Keratinocyte (primary cell): ENCODE measurements at regions not wholly inside any gene's neighbourhood (a gene's known extent, or its start where the extent isn't known, plus 50 kb on each side); places are given as distances from the start of the nearest gene placed in this dataset.

Experiments
- CTCF ChIP-seq, 3 experiments: IDR thresholded peaks in 1 of 3; conservative IDR thresholded peaks in 1 of 3; optimal IDR thresholded peaks in 1 of 3; 2 replicates in 2 of 3; 3 replicates in 1 of 3; pipeline versions ENCODE3 to v1.5.1; 2011; ENCODE audit warnings: low read length in 3 of 3, mild to moderate bottlenecking in 3 of 3, moderate library complexity in 2 of 3, control low read depth in 1 of 3, inconsistent platforms in 1 of 3; ENCODE audit not compliant: insufficient read depth in 2 of 3; ENCODE audit errors: extremely low read depth in 1 of 3
- EZH2 ChIP-seq: IDR thresholded peaks from one replicate; pipeline ENCODE4 v1.6.1; 2012; ENCODE audit warnings: inconsistent platforms, mild to moderate bottlenecking, low read length, moderate library complexity

DNA sequence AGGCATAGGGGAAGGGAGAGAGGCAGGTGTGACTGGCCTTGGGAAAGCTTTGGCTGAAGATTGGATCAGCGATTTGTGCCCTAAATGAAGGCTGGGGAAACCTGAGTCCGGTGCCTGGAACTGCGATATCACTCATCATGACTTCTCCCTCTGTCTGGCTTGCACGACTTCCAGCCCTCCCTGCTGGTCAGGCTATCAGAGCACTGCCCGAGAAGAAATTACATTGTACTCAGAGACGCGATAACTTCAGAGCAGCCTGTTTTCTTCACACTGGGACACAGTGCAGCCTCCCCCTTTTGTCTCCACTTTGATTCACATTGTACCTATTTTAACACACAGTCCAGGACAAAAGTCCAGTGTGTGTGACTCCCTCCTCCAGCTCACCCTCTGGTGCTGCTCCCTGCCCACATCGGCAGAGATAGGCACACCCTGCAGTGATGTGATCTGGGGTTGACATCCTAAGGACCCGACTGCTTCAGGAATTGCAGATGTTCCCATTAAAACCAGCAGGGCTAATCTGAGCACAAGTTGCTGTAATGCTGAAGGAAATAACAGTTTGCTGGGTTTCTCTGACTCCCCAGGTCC, 62.1 kb upstream of the CADM1 start:
- TF ChIP-seq CTCF (optimal IDR thresholded peaks at IDR 0.05 in 1 of 3, IDR thresholded peaks at IDR 0.05 in 1 of 3, conservative IDR thresholded peaks at IDR 0.05 in 1 of 3; ENCODE audit: extremely low read depth in 1 of 3, insufficient read depth in 2 of 3, low read length in 3 of 3) (no peak), EZH2 (no peak)
